Activated CD4-positive, alpha-beta T cell treated with anti-CD3 and anti-CD28 coated beads for 1 hour (primary cell): ENCODE measurements at regions not wholly inside any gene's neighbourhood (a gene's known extent, or its start where the extent isn't known, plus 50 kb on each side); places are given as distances from the start of the nearest gene placed in this dataset.
"Not testable (repeated sequence)": the region's sequence is repeated elsewhere in the genome, so short reads cannot be mapped to it uniquely, and the experiment has no call there.

Experiments
- DNase-seq: peaks from one replicate; pipeline ENCODE4 v3.0.0-alpha.2; 2020

GRCh38 chr4:100023800-100024199, 73.7 kb upstream of the H2AZ1 start:
- DNase-seq: no peak

GRCh38 chr4:100022792-100023222, 72.7 kb upstream of the H2AZ1 start:
- DNase-seq: no peak

GRCh38 chr4:100019821-100020220, 69.7 kb upstream of the H2AZ1 start:
- DNase-seq: no peak

GRCh38 chr4:100017637-100018310, 67.7 kb upstream of the H2AZ1 start:
- no peak for DNase-seq

- no peak for DNase-seq
Measured at GRCh38 chr4:100016191-100016590, 66.1 kb upstream of the H2AZ1 start.

- DNase-seq: no peak
Measured at GRCh38 chr4:100014616-100015015, 64.5 kb upstream of the H2AZ1 start.

- DNase-seq: no peak
Measured at GRCh38 chr4:100009490-100009889, 59.4 kb upstream of the H2AZ1 start.

GRCh38 chr4:100008048-100008447, 58.0 kb upstream of the H2AZ1 start:
- DNase-seq: no peak

- not testable (repeated sequence) for DNase-seq
Measured at GRCh38 chr4:100006161-100006560, 56.1 kb upstream of the H2AZ1 start.
